OCI-M1 (cell line): ENCODE measurements at regions not wholly inside any gene's neighbourhood (a gene's known extent, or its start where the extent isn't known, plus 50 kb on each side); places are given as distances from the start of the nearest gene placed in this dataset.

Experiments used
- DNase-seq: peaks from one replicate; lab custom pipeline; 2025; lab: John Stamatoyannopoulos, UW

DNA sequence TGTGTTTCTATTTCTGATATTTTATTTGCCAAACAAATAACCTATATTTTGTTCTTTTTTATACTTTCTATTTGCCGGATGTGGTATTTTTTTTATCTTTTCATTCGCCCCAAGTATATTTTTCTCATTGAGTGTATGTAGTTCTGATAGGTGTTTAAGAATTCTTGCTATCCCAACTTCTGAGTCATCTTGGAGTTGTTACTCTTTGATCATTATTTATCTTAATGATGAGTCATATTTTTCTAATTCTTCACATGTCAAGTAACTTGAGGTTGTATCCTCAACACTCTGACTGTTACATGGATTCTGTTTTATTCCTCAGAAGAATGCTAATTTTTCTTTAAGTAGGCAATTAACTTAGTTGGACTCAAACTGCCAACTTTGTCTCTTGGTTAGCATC is 498.1 kb downstream of the TLE1 start:
- no peak for DNase-seq

DNA sequence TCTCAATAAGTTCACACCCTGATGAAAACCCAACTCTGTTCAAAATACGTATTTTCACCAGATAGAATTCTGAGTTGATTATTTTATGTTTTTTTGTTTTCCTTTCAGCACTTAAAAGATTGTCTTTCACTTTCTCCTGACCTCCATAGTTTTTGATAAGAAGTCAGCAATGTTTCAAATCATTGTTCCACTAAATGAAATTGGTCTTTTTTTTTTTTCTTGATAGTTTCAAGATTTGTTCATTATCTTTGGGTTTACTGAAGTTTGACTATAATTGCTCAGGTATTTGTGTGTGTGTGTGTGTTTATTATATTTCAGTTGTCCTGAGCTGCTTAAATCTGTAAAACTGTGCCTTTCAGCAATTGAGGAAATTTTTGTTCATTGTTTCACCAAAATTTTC is 498.7 kb downstream of the TLE1 start:
- DNase-seq, result no peak

DNA sequence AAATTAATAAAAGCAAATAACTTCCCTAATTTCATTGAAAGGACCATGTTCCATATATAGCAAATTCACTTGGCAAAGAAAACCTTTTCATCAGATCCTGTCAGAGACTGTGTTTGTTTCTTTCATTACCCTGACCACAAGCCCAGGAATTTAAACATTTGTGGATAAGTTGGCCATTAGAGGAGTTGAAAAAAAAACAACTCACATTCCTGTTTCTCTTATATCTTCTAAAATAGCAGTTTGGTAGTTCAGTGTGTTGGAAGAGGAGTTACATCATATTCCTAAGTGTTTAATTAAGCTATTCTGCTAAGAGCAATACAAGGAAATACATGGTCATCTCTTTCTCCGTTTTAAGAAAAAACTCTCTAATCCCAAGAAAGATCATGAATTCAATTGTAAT is 505.6 kb downstream of the TLE1 start:
- peak; percentile 4 for DNase-seq

DNA sequence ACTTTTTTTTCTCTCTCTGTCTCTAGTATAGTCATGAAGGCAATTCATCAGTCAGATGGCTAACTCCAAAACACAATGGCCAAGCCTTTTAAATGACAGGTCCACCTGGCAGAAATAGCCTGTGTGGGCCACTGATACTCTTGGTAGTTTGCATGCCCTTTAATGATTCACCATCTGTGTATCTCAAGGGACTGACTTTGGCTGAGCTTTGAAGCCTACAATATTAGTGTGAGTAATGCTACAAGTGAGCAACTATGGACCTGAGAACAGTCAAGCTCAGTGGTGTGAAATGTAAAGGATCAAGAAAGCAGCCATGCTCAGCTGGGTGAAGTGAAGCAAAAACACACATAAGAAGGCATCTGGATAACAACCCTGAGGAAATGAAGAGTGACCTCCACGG is 506.9 kb downstream of the TLE1 start:
- no peak for DNase-seq

DNA sequence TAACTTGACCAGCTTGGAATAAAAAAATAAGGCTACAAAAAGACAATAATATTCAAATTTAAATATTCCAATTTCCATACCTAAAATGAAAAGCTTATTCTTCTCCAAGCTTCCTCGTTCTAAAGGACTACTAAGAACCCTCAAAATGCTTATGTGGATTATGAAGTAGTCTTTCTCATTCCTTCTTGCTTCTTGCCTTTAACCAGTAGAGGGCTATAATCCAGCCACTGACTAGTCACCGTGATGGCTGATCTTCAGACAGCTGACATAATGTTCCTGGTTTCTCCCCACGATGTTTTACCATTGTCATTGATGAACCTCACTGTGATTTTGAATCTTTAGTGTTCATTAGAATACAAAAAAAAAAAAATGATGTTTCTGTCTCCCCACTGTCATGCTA is 515.3 kb downstream of the TLE1 start:
- no peak for DNase-seq

DNA sequence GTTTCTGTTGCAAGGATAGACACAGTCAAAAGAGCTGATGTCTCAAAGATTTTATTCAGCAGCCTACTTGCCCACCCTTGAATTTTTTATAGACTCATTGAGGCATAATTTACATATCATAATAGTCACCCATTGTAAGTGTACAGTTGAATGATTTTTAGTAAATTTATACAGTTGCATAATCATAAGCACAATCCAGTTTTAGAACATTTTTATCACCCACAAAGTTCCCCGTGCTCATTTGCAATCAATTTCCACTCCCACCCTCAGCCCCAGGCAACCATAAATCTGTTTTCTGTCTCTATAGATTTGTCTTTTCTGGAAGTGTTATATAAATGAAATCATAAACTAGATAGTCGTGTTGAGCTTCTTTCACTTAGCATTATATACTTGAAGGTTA is 517.7 kb downstream of the TLE1 start:
- no peak for DNase-seq

DNA sequence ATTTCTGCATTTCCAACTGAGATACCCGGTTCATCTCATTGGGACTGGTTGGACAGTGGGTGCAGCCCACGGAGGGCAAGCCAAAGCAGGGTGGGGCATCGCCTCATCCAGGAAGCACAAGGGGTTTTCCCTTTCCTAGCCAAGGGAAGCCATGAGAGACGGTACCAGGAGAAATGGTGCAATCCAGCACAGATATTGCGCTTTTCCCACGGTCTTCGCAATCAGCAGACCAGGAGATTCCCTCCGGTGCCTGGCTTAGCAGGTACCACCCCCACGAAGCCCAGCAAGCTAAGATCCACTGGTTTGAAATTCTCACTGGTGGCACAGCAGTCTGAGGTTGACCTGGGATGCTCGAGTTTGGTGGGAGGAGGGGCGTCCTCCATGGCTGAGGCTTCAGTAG is 527.0 kb downstream of the TLE1 start:
- no peak for DNase-seq

DNA sequence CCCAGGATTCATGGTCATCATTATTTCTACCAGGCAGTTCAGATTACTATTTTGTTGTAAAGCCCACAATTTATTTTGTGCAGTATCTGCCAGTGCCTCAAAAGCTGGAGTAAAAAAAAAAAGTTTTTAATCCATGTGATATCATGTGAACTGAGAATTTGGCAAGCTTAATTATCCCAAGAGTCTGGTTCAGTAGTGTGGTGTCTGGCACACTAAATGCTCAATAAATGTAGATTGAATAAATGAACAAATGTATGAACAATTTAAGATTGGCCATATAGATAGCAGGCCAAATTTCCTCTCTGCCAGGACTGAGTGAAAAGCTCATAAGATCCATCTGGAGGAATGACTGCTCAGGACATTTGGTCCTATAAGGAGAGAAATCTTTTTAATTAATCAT is 533.0 kb downstream of the TLE1 start:
- DNase-seq, result no peak

DNA sequence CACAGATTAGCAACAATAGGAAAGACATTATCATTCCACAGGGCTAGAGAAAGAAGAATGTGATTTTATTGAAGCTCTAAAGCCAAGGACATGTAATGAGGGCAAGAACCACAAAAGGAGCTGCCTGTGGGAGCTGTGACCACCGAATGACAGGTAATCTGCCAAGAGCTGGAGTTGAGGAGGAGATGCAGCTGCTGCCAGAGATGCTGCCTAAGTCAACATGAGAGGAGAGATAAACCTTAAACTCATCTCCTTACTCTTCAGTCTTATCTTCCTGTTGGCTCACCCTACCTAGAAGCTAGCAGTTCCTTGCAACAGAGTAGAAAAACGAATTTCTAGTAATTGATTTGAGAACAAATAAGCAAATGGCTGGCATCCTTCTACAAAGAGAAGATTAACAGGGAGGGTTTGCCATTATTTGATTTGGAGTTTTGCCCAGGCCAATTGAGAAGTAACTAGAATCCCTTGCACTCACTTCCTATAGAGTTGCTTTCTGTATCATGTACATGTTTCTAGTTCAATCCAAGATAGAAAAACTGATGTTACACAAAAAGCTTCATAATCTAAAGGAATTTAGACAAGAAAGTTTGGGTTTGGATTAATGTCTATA is 539.2 kb downstream of the TLE1 start:
- DNase-seq, result no peak

DNA sequence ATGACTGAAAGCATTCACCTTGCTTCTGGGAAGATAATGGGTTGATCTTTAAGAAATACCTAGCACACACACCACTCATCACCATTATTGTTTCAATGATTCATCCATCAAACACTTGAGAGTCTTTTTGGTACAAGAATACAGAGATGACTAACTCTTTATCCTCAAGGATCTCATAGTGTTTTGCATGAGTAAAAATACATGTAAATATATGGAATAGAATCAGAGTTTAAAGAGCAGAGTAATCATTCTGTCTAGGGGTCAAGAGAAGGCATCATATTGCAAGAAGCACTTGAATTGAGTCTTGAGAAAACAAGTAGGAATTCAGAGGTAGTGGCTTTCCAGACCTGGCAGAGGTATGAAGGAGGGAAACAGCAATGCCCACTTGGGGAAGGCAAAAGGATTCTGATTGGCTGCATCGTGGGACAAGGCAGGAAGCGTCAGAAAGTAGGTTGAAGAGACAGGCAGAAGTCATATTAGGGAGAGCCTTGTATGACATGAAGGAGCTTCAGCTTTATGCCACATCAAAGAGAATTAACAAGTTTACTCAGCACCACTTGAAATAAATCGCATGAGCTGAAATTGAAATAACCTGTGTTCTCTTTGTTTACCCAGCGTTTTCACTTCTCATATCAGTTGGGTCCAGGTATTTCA is 542.5 kb downstream of the TLE1 start:
- no peak for DNase-seq

DNA sequence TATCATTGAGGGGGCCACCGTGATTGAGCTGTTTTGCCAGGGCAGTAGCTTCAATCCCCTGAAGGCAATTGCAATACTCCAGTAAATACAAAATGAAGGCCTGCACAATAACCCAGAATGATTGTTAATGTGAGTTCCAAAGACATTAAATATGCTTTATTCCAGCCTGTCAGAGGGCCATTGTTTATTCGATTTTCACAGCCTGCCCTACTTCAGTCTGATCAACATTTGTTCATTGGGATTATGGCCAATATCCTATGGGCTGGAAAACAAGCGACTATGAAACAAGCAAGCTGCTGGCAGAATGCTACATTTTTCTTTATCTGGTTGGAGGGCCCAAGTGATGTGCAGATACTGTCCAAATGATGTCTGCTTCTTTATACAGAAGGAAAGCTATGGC is 543.1 kb downstream of the TLE1 start:
- DNase-seq, result no peak

DNA sequence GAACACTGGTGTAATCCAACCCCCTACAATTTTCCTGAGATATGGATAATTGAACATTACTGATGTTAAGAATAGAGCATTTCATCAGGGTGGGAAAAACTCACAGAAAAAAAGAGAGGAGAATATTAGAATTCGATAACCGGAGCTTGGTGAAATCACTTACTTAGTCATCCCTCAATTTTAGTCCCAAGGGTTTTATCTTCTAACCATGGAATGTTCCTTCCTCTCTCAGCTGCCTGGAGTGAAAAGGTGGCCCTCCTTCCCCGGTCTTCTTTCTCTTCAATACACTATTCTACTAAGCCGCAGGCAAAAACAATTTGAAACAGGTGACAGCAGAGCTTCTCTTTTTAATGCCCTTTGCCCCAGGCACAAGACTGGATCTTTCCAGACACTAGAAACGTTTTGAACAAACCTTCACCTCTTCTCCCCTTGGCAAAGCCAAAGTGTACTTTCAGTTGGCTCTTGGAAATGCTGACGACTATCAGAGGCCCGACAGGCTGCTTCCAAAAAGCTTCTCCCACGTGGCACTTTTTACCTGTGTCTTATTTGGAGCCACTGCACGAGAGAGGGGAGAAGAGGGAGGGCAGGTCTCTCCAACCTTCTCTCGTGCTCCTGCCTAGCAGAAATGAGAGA is 543.9 kb downstream of the TLE1 start:
- DNase-seq, result no peak

DNA sequence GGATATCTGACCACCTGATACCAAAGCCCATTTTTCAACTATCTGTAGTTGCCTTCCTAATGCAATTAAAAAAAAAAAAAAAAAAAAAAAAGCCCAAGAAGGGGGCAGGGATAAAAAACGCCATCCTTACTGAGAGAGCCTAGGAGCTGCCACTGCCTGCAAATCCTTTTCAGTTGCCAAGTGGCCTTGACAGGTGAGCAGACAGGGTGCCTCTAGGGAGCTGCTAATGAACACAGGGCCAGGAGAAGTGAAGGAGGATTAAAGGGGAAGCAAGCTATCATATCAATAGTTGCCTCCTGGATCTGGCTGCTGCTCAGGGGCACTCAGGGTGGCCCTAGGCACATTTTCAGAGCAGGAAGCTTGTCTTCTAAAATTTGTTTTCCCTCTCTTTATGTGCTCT is 547.4 kb downstream of the TLE1 start:
- no peak for DNase-seq

DNA sequence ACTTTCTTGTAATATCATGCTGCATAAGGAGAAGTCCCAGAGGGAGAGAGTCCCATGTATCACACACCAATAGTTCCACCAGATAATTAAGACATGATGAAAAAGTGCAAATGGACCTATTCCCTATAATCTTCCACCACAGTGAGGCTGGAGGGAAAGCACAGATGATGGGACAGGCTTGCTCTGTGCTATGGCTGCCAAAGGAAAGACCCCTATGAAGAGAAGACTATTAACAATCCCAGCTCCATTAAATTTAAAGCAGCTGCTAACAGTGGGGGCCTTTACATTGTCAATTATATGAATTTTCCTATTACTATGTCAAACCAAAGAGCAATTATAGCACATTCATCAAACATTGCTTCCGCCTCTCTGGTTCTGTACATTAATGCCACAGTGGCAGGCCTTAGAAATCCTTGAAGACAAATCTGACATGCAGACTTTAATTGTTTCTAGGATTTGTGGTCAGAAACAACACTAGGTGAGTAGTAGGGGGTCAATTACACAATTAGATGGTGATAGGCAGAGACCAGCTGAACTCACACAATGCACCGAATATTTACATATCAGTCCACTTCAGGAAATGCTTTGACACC is 551.3 kb downstream of the TLE1 start:
- no peak for DNase-seq

DNA sequence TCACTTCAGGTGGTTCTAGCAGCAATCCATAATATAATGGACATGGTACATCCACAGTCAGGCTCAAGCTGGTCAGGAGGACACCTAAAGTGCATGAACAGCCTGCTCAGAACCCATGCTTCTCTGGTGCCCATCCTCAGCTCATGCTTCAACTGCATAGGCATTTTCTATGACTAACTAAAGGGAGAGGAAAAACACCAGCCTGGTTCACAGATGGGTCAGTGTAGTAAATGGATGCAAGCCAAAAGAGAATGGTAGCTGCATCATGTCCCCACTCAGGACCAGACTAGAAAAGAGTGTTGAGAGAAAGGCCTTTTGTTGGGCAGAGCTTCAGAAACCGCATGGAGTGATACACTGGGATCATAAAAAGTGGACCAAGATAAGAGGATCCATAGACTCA is 556.6 kb downstream of the TLE1 start:
- DNase-seq, result no peak

DNA sequence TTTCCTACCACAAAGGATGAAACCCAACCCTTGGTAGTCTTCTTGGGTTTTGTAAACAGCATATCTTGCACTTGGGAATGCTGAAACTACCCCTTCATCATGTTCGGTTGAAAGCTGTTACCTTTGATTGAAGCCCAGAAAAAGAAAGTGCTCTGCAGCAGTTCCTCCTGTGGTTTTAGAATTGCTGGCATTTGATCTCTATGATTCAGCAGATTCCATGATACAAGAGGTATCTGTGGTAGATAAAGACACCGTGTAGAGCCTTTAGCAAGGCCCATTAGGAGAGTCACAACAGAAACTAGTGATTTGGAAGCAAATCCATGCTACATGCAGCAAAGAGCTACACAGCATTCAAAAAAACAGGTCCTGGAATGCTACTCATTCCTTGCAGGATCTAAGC is 557.0 kb downstream of the TLE1 start:
- peak; percentile 27 for DNase-seq

DNA sequence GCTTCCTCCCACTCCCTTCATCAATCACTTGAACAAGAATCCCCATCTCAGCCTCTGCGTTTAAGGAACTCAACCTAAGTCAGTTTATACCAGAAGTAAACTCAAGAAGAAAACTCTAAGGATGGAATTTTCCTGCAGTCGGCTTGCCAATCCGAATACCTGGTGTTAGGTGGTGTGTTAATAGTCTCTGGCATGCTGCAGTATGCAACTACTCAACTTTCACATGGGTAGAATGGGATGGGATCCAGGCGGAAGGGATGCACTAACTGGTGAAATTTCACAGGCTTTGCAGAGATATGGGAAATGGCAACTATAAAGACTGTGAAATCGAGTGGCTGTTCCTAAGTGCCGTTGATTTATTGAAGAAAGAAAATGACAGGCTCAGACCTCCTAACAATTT is 560.6 kb downstream of the TLE1 start:
- DNase-seq, result no peak

DNA sequence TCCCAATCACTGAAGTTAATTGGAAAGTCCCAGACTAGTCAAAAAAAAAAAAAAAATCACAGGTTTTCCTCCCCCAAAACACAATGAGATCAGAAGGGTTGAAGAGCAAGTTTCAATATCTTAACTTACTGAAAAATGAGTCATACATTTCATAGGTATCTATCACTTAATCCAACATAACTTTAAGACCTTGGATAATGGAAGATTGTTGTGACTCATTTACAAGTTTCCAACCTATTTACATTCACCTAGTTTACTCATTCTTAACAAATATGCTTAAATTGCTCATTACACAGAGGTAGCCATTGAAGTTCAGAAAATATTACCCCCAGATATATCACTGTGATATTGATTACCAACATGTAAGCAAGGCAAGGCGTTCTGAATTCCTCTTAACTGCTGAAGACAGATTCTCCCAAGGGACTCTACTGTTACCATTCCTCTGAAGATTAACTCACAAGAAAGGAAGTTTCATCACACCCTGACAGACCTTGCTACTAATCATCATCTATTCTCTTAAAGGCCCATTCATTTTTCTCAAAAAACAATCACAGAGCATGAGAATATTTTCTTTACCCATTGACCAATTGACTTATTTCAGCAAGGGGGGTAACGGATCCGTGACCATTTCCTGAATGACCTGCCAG is 563.8 kb downstream of the TLE1 start:
- DNase-seq, result no peak

DNA sequence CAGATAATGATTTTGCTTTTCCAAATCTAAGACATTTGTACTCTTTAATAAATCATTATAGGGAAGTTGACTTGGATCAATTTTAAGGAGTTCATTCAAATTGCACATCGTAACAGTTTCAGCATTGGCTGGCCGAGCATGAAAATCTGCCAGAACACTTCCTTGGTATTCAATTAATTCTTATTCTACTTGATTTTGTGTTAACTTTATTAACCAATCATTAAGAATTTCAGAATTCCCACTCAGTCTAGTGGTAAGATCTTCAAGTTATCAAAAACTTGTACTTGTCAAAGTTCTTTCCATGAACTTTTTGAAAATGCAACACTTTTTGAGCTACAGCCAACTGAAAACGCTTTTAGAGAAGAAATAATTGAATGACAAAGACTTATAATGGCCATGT is 565.8 kb downstream of the TLE1 start:
- DNase-seq, result no peak

DNA sequence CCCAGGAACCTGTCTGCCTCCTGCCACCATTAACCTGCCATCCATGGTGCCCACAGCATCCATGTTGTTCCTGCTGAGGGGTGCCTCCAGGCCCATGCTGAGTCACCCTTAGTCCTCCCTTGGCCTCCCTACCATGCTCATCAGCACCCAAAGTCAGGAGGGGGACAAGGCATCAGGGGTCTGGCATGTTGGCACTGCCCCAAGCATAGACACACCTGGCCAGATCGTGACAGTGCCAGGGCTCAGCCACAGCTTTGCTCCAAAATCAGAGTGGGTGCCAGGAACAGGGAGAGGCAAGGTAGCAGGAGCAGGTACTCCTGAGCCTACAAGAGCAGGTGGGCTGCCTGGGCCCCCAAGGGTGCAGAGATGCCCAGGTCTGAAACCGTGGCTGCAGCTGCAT is 566.6 kb downstream of the TLE1 start:
- no peak for DNase-seq

DNA sequence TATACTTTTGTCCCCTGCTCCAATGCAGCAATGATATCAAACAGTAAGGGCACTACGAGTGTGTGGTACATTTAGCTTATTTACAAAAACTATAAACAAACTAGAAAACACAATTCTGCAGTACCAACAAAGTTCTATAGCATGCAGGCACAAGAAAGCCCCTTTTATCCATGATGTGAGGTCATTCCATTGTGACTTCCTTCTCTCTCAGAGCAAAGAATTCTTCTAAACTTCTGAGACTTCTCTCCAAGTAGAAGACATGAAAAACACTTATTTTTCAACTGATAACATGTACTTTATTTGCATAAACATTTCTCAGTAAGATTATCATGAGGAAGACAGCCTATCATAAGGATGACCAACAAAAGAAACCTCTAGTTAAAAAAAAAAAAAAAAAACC is 569.8 kb downstream of the TLE1 start:
- DNase-seq, result peak; percentile 2

DNA sequence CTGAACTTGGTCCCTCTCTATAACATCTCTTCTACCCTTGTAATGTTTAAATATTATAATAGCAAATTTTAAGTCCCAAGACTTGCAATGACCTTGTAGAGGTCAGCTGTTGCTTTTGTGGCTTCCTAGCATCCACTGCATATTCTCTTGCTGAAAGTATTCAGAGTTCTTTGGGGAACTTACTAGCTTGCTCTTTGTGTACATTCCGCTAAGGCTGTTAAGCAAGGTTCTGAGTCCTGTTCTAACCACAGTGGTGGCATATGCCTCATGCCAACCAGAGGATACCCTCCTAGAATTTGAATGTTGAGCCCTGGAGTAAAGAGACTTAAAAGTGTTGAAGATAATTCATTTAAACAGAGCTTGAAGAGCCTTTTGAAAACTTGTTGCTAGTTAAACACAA is 570.9 kb downstream of the TLE1 start:
- DNase-seq, result no peak
